SU-DHL-6 (cell line): ENCODE measurements at regions not wholly inside any gene's neighbourhood (a gene's known extent, or its start where the extent isn't known, plus 50 kb on each side); places are given as distances from the start of the nearest gene placed in this dataset.

Experiments
- H2AFZ ChIP-seq: fragments of 200-600 bp; sonication (generic); 2 replicates; pipeline ENCODE4 v1.6.1; 2014; ENCODE audit warnings: low read depth, mild to moderate bottlenecking, moderate library complexity, mixed read lengths, antibody characterized with exemption, low read length; ENCODE audit not compliant: severe bottlenecking
- H3F3A ChIP-seq: fragments of 200-600 bp; shearing (Covaris generic); 2 replicates; pipeline ENCODE4 v1.6.0; 2016; ENCODE audit warnings: antibody characterized with exemption, mild to moderate bottlenecking; ENCODE audit not compliant: insufficient read depth
- H3K27ac ChIP-seq: fragments of 200-600 bp; sonication (generic); 2 replicates; pipeline ENCODE4 v1.5.1; 2016; ENCODE audit warnings: low read depth, mild to moderate bottlenecking, low read length, moderate library complexity, mixed read lengths
- H3K27me3 ChIP-seq: fragments of 200-600 bp; sonication (generic), shearing (Covaris generic); 2 replicates; pipeline ENCODE4 v1.6.0; 2014; ENCODE audit warnings: mild to moderate bottlenecking, low read length
- H3K36me3 ChIP-seq: fragments of 200-600 bp; sonication (generic); 2 replicates; pipeline ENCODE4 v1.6.1; 2014; ENCODE audit warnings: mild to moderate bottlenecking, low read length, mixed read lengths
- H3K4me2 ChIP-seq: fragments of 300-600, 200-600 bp; shearing (Covaris generic), sonication (generic); 2 replicates; pipeline ENCODE4 v1.6.0; 2014; ENCODE audit warnings: low read length, low read depth, mild to moderate bottlenecking; ENCODE audit not compliant: poor library complexity, severe bottlenecking
- H3K4me3 ChIP-seq: fragments of 200-600 bp; sonication (generic); 2 replicates; pipeline ENCODE4 v1.5.1; 2014; ENCODE audit warnings: antibody characterized with exemption, low read length, mild to moderate bottlenecking, mixed read lengths; ENCODE audit not compliant: insufficient read depth, poor library complexity, severe bottlenecking
- H3K79me2 ChIP-seq: fragments of 200-600 bp; sonication (generic); 2 replicates; pipeline ENCODE4 v1.6.1; 2014; ENCODE audit warnings: mild to moderate bottlenecking, low read length, moderate library complexity; ENCODE audit not compliant: insufficient read depth
- H3K9ac ChIP-seq: fragments of 200-600 bp; sonication (generic); 2 replicates; pipeline ENCODE4 v1.7.0; 2014; ENCODE audit warnings: mild to moderate bottlenecking, low read length
- H3K9me2 ChIP-seq: fragments of 200-600 bp; sonication (generic); replicated peaks from 2 replicates; pipeline ENCODE4 v1.6.1; 2014; ENCODE audit warnings: low read length; ENCODE audit not compliant: insufficient read depth
- H3K9me3 ChIP-seq: fragments of 200-600 bp; sonication (generic); 2 replicates; pipeline ENCODE4 v1.6.1; 2014; ENCODE audit warnings: low read length, mixed read lengths; ENCODE audit not compliant: insufficient read depth
- H4K20me1 ChIP-seq: fragments of 200-600 bp; sonication (generic); 2 replicates; pipeline ENCODE4 v1.6.1; 2014; ENCODE audit warnings: low read depth, mild to moderate bottlenecking, antibody characterized with exemption, low read length, moderate library complexity, mixed read lengths
- EZH2phosphoT487 ChIP-seq: fragments of 200-600 bp; sonication (generic), shearing (Covaris generic); conservative IDR thresholded peaks from 2 replicates; pipeline ENCODE4 v1.6.1; 2018; ENCODE audit warnings: mild to moderate bottlenecking, antibody characterized with exemption, low read length, moderate library complexity, mixed read lengths
- TF ChIP-seq, protein P1 (sequence below): fragments of 200-600 bp; sonication (generic); IDR thresholded peaks from one replicate; pipeline ENCODE4 v1.5.1; 2017; ENCODE audit warnings: antibody characterized with exemption, mild to moderate bottlenecking, low read length, moderate library complexity; ENCODE audit not compliant: insufficient read depth, poor library complexity, severe bottlenecking

GRCh38 chr11:13073119-13073981, 64.2 kb downstream of the RASSF10 start:
- no peaks in the 10 kb centered on the region for H3F3A ChIP-seq
- H3K9ac ChIP-seq = no peak overlapping the region
- H3K4me3 ChIP-seq = no peak overlapping the region
- no peak overlapping the region for H3K27ac ChIP-seq
- no peak overlapping the region for H2AFZ ChIP-seq
- H3K9me3 ChIP-seq = no peaks in the 10 kb centered on the region
- H4K20me1 ChIP-seq = no peaks in the 10 kb centered on the region
- no peaks in the 10 kb centered on the region for H3K9me2 ChIP-seq
- no peaks in the 10 kb centered on the region for H3K36me3 ChIP-seq
- H3K79me2 ChIP-seq = no peaks in the 10 kb centered on the region
- no peaks in the 10 kb centered on the region for H3K27me3 ChIP-seq
- TF ChIP-seq, protein P1, sequence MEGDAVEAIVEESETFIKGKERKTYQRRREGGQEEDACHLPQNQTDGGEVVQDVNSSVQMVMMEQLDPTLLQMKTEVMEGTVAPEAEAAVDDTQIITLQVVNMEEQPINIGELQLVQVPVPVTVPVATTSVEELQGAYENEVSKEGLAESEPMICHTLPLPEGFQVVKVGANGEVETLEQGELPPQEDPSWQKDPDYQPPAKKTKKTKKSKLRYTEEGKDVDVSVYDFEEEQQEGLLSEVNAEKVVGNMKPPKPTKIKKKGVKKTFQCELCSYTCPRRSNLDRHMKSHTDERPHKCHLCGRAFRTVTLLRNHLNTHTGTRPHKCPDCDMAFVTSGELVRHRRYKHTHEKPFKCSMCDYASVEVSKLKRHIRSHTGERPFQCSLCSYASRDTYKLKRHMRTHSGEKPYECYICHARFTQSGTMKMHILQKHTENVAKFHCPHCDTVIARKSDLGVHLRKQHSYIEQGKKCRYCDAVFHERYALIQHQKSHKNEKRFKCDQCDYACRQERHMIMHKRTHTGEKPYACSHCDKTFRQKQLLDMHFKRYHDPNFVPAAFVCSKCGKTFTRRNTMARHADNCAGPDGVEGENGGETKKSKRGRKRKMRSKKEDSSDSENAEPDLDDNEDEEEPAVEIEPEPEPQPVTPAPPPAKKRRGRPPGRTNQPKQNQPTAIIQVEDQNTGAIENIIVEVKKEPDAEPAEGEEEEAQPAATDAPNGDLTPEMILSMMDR = no peak
- no peak for TF ChIP-seq EZH2phosphoT487
- H3K4me2 ChIP-seq = no peak overlapping the region

- no peaks in the 10 kb centered on the region for H4K20me1 ChIP-seq
- H3F3A ChIP-seq = no peaks in the 10 kb centered on the region
- no peak overlapping the region for H2AFZ ChIP-seq
- H3K27me3 ChIP-seq = no peaks in the 10 kb centered on the region
- no peaks in the 10 kb centered on the region for H3K36me3 ChIP-seq
- no peaks in the 10 kb centered on the region for H3K9me3 ChIP-seq
- H3K9me2 ChIP-seq = no peaks in the 10 kb centered on the region
- no peaks in the 10 kb centered on the region for H3K79me2 ChIP-seq
- no peak overlapping the region for H3K4me3 ChIP-seq
- H3K9ac ChIP-seq = no peak overlapping the region
- TF ChIP-seq EZH2phosphoT487 = no peak
- TF ChIP-seq, protein P1 = no peak
- H3K4me2 ChIP-seq = no peak overlapping the region
- H3K27ac ChIP-seq = no peak overlapping the region
Observed at GRCh38 chr11:13074714-13075464, 65.8 kb downstream of the RASSF10 start.

DNA sequence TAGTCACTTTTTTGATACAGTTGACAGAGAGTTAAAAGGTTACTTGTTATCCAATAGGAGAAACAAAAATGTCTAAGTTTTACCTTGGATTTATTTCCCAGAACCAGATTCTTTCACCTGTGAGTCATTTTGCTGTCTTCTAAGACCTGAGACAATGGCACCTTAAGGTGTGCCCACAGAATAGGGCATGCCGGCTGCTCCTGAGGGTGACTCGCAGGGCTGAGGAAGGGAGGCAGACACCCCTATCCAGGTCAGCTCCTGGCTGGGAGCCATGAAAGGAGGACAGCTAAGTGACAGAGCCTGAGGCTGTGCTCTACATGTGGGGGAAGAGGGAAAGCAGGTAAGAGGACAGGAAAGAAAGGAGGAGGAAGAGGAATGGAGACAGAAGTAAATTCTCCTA, 67.8 kb downstream of the RASSF10 start:
- H4K20me1 ChIP-seq = no peaks in the 10 kb centered on the region
- H3K4me3 ChIP-seq = no peak overlapping the region
- H3K9ac ChIP-seq = no peak overlapping the region
- H3F3A ChIP-seq = no peaks in the 10 kb centered on the region
- H3K27ac ChIP-seq = no peak overlapping the region
- H3K27me3 ChIP-seq = no peaks in the 10 kb centered on the region
- H3K4me2 ChIP-seq = no peak overlapping the region
- H2AFZ ChIP-seq = no peak overlapping the region
- no peaks in the 10 kb centered on the region for H3K36me3 ChIP-seq
- no peaks in the 10 kb centered on the region for H3K9me2 ChIP-seq
- H3K9me3 ChIP-seq = no peaks in the 10 kb centered on the region
- H3K79me2 ChIP-seq = no peaks in the 10 kb centered on the region
- TF ChIP-seq, protein P1 = no peak
- TF ChIP-seq EZH2phosphoT487 = no peak
